Right lobe of liver (tissue), 6 donors: ENCODE measurements at regions not wholly inside any gene's neighbourhood (a gene's known extent, or its start where the extent isn't known, plus 50 kb on each side); places are given as distances from the start of the nearest gene placed in this dataset.

Experiments used
- ATAC-seq, 4 donors: fragments of 200-7000 bp; cut with Tn5 transposase; one replicate each; pipeline ENCODE4 v1.9.1; 2020; ENCODE audit warnings: mild to moderate bottlenecking in 4 of 4, moderate library complexity in 4 of 4
- DNase-seq, 3 donors: peaks; one replicate each; pipeline ENCODE4 v3.0.0-alpha.2; 2020
- H3K27ac ChIP-seq, 3 donors: fragments of 200-600 bp; one replicate each; pipeline ENCODE4 v1.8.0; 2022
- H3K27me3 ChIP-seq, 2 donors: fragments of 200-600 bp; one replicate each; pipeline ENCODE4 v1.8.0; 2022
- H3K36me3 ChIP-seq, 4 donors: fragments of 200-600 bp; sonication (generic) in 1 of 4; one replicate each; pipeline versions ENCODE4 v1.5.1 to v1.8.0; 2017 to 2022; ENCODE audit warnings: control low read depth in 1 of 4
- H3K4me1 ChIP-seq, 4 donors: fragments of 200-600 bp; sonication (generic) in 1 of 4; one replicate each; pipeline versions ENCODE4 v1.5.1 to v1.8.0; 2017 to 2022; ENCODE audit warnings: control low read depth in 1 of 4
- H3K4me3 ChIP-seq, 3 donors: fragments of 200-600 bp; one replicate each; pipeline ENCODE4 v1.8.0; 2022
- H3K9me3 ChIP-seq, 4 donors: fragments of 200-600 bp; sonication (generic) in 1 of 4; one replicate each; pipeline versions ENCODE4 v1.5.1 to v1.8.0; 2017 to 2022; ENCODE audit warnings: control low read depth in 1 of 4
- POLR2A ChIP-seq: fragments of 450-650 bp; IDR thresholded peaks from one replicate; pipeline ENCODE4 v1.6.1; 2017; ENCODE audit warnings: antibody characterized with exemption, mild to moderate bottlenecking
- WGBS: methylation state at CpG from one replicate; pipeline ENCODE4 v1.1.6; 2018; ENCODE audit warnings: low coverage, low lambda C conversion rate; ENCODE audit not compliant: insufficient coverage; ENCODE audit errors: missing lambda C conversion rate; 5-methylcytosine and 5-hydroxymethylcytosine counted together
- intact Hi-C, 2 donors: fragments of 100-400 bp; cut with DNase I; formaldehyde crosslinking; loops; one replicate each; pipeline versions ENCODE4 v1.11.2 to v1.14.1; 2022
- TF ChIP-seq, protein P1 (sequence below), 4 donors: fragments of 200-600 bp in 3 of 4; fragments of 450-650 bp in 1 of 4; IDR thresholded peaks; one replicate each; pipeline versions ENCODE4 v1.5.1 to v1.8.0; 2016 to 2022; ENCODE audit warnings: antibody characterized with exemption in 4 of 4, mild to moderate bottlenecking in 2 of 4
- donor health status: DM: no; HTN: yes; CAD: no.
- donor health status: DM: no; HTN: no; CAD: no.
- donor health status: DM: no; HTN: no; CAD: no.
- donor health status: DM: no; HTN: yes; CAD: no.
- donor health status: DM: no; HTN: yes; CAD: no.

DNA sequence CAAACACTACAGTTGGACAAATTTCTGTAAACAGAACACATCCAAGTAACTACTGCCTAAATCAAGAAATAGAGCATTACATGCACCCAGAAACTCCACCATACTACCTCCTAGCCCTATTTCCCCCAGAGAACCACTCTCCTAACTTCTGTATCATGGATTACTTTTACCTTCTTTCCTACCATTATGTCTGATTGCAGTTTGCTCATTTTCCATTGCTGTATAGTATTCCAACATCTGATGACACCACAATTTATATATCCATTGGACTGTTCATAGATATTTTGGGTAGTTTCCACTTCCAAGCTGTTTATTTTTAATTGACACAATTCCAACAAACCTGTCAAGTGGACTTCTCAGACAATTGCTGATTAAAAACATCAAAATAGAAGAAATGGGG is 271.1 kb downstream of the CDC5L start:
- Histone ChIP-seq H3K27me3 (no peaks in the 10 kb centered on the region), H3K27ac (no peak overlapping the region), H3K9me3 (no peaks in the 10 kb centered on the region), H3K36me3 (no peaks in the 10 kb centered on the region), H3K4me3 (no peak overlapping the region), H3K4me1 (peaks cover 0 to 6% (median 0%) of the 10 kb centered on the region in 4 donors)
- DNase-seq (no peak), ATAC-seq (no peak)
- TF ChIP-seq, protein P1, sequence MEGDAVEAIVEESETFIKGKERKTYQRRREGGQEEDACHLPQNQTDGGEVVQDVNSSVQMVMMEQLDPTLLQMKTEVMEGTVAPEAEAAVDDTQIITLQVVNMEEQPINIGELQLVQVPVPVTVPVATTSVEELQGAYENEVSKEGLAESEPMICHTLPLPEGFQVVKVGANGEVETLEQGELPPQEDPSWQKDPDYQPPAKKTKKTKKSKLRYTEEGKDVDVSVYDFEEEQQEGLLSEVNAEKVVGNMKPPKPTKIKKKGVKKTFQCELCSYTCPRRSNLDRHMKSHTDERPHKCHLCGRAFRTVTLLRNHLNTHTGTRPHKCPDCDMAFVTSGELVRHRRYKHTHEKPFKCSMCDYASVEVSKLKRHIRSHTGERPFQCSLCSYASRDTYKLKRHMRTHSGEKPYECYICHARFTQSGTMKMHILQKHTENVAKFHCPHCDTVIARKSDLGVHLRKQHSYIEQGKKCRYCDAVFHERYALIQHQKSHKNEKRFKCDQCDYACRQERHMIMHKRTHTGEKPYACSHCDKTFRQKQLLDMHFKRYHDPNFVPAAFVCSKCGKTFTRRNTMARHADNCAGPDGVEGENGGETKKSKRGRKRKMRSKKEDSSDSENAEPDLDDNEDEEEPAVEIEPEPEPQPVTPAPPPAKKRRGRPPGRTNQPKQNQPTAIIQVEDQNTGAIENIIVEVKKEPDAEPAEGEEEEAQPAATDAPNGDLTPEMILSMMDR (IDR thresholded peaks at IDR 0.05), result no peak
- TF ChIP-seq POLR2A, result no peak
- intact Hi-C loops, result loop anchor here (10.0 kb wide), 2 partner anchors 1056 to 1066 kb away; no protein-coding TSS in a partner anchor

DNA sequence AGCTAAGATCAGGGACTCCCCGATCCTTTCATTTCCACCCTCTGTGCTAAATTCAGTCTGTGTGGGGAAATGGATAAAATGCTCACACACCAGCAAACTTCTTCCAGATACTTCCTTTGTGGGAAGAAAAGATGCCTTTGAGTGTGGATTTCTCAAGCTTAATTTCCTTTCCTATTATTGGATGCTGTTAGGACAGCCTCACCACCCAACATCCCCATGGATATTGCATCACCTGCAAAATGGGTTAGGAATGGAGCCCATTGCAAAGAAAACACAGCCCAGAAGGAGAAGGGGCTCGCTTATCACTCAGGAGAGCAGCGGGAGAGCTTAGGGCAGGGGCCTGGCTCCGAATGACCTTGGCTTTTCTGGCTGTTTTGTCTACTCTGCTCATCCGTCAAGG is 272.2 kb downstream of the CDC5L start:
- no peak for DNase-seq
- no peak for ATAC-seq
- no peaks in the 10 kb centered on the region for H3K9me3 ChIP-seq
- H3K36me3 ChIP-seq, result no peaks in the 10 kb centered on the region
- peaks cover 0 to 6% (median 0%) of the 10 kb centered on the region in 4 donors for H3K4me1 ChIP-seq
- intact Hi-C loops, result loop anchor here (10.0 kb wide), 2 partner anchors 1055 to 1065 kb away; no protein-coding TSS in a partner anchor
- TF ChIP-seq, protein P1 (IDR thresholded peaks at IDR 0.05), result no peak
- no peak for TF ChIP-seq POLR2A
- H3K27ac ChIP-seq, result no peak overlapping the region
- no peak overlapping the region for H3K4me3 ChIP-seq
- WGBS, result 95% methylated on average over 4 of the region's 5 CpGs
- no peaks in the 10 kb centered on the region for H3K27me3 ChIP-seq

DNA sequence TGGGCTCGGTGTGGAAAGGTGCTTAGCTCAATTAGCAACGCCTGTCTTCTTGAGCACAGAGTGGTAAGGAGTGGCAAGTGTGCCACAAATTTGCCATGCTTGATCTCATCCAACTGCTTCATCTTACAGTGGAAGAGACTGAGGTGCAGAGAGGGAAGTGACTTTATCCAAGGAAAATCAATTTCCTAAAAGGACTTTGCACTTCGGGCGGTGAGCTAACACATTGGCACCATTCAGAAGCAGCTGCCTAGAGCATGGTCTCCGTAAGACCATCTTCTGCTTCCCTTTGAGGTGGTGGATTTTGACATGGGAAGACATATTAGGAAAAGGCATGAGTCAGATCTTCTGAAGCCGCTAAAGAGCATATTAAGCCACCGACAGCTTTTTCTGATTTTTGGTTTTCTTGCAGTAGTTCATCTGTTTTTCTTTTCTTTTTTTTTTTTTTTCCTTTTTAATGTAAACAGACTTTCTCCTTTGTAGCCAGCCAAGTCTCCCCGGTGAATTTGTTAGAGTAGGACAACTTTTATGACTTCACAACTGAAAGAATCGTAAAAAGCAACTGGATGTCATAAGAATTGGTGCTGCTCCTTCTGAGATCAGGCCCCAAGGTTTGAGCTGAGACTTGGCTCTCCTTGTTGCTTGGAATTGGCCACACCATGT is 273.2 kb downstream of the CDC5L start:
- TF ChIP-seq, protein P1 (IDR thresholded peaks at IDR 0.05), result no peak
- no peak for TF ChIP-seq POLR2A
- H3K4me1 ChIP-seq, result peaks cover 0 to 6% (median 0%) of the 10 kb centered on the region in 4 donors
- H3K27me3 ChIP-seq, result no peaks in the 10 kb centered on the region
- H3K36me3 ChIP-seq, result no peaks in the 10 kb centered on the region
- H3K4me3 ChIP-seq, result no peak overlapping the region
- no peak overlapping the region for H3K27ac ChIP-seq
- peak; percentile 61 to 86 (median 80) for ATAC-seq
- no peaks in the 10 kb centered on the region for H3K9me3 ChIP-seq
- no peak for DNase-seq
- 50% methylated on average over 8 of the region's 9 CpGs for WGBS
- intact Hi-C loops, result no loop called here

DNA sequence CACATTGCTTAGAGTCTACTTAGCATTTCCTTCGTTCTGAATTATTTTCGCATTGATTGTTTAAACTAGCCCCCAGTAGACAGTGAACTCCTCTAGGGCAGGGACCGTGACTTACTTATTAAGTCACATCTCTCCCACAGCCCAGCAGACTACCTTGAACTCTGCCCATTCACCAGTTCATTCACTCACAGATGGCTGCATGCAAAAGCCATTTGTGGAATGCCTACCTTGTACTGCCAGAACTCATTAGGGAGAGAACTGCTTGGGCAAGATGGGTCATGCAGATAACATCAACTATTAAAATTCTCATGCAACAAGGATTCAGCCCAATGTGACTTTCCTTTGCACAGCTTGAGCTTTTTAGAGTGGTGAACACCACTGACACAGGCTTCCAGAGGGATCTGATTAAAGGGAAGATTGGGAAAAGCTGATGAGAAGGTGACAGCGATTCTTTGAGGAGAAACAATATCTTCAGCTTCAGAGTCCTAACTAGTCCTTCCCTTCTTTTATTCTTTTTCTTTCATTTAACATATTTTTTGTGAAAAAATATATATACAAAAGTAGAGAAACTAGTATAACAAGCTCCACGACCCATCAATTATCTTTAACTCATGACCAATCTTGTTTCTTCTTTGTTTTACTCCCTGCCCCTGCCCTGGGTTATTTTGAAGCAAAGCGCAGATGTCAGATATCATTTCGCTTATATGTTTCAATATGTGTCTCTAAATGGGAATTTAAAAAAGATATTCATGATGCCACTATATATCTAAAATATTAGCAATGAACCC is 273.9 kb downstream of the CDC5L start:
- H3K4me1 ChIP-seq, result peaks cover 0 to 6% (median 0%) of the 10 kb centered on the region in 4 donors
- no peak overlapping the region for H3K4me3 ChIP-seq
- H3K27ac ChIP-seq, result no peak overlapping the region
- no peaks in the 10 kb centered on the region for H3K36me3 ChIP-seq
- H3K27me3 ChIP-seq, result no peaks in the 10 kb centered on the region
- DNase-seq (no peak), ATAC-seq (peak in 3 of 4 donors; percentile 15 to 48 (median 44))
- WGBS, result 68% methylated on average over 6 of the region's 7 CpGs
- intact Hi-C loops, result no loop called here
- no peaks in the 10 kb centered on the region for H3K9me3 ChIP-seq
- TF ChIP-seq POLR2A, result no peak
- TF ChIP-seq, protein P1 (IDR thresholded peaks at IDR 0.05), result no peak
